GM10266 (cell line): ENCODE measurements at regions not wholly inside any gene's neighbourhood (a gene's known extent, or its start where the extent isn't known, plus 50 kb on each side); places are given as distances from the start of the nearest gene placed in this dataset.

ENCODE experiments used
- DNase-seq: peaks from one replicate; pipeline ENCODE4 v3.0.0; 2012; ENCODE audit errors: extremely low spot score
- TF ChIP-seq, protein P1 (sequence below): IDR thresholded peaks from 2 replicates; pipeline ENCODE4 v1.5.1; 2012; ENCODE audit warnings: mild to moderate bottlenecking, low read depth; ENCODE audit not compliant: control insufficient read depth, insufficient read depth; ENCODE audit errors: missing control alignments

GRCh38 chr7:24029068-24029467, 254.9 kb upstream of the NPY start:
- TF ChIP-seq, protein P1, sequence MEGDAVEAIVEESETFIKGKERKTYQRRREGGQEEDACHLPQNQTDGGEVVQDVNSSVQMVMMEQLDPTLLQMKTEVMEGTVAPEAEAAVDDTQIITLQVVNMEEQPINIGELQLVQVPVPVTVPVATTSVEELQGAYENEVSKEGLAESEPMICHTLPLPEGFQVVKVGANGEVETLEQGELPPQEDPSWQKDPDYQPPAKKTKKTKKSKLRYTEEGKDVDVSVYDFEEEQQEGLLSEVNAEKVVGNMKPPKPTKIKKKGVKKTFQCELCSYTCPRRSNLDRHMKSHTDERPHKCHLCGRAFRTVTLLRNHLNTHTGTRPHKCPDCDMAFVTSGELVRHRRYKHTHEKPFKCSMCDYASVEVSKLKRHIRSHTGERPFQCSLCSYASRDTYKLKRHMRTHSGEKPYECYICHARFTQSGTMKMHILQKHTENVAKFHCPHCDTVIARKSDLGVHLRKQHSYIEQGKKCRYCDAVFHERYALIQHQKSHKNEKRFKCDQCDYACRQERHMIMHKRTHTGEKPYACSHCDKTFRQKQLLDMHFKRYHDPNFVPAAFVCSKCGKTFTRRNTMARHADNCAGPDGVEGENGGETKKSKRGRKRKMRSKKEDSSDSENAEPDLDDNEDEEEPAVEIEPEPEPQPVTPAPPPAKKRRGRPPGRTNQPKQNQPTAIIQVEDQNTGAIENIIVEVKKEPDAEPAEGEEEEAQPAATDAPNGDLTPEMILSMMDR = no peak
- no peak for DNase-seq

GRCh38 chr7:24034251-24034650, 249.7 kb upstream of the NPY start:
- no peak for DNase-seq
- TF ChIP-seq, protein P1 = no peak

GRCh38 chr7:24035366-24036032, 248.5 kb upstream of the NPY start:
- TF ChIP-seq, protein P1 = no peak
- no peak for DNase-seq

DNA sequence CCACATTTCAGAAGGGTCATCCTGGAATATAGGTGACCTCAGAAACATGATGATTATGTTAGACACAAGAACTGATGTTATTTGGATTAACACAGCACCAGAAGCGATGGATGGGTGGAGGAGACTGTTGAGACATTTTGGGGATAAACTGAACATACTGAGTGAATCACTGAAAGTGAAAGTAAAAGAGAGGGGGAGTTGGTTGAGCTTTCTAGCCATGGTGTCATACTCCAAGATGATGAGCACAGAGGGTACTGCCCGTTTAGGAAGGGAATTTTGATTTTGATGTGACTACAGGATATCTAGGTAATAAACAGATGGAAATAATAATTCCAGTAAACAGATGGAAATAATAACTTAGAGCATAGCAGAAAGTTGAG, 248.0 kb upstream of the NPY start:
- TF ChIP-seq, protein P1 = no peak
- no peak for DNase-seq

GRCh38 chr7:24038993-24039392, 245.0 kb upstream of the NPY start:
- TF ChIP-seq, protein P1 = no peak
- no peak for DNase-seq

- DNase-seq = no peak
- TF ChIP-seq, protein P1 = no peak
Observed at GRCh38 chr7:24039991-24040624, 243.9 kb upstream of the NPY start.

- TF ChIP-seq, protein P1 = no peak
- no peak for DNase-seq
Observed at GRCh38 chr7:24042028-24042427, 242.0 kb upstream of the NPY start.
